Astrocyte (in vitro differentiated cells and primary cell): ENCODE measurements at regions not wholly inside any gene's neighbourhood (a gene's known extent, or its start where the extent isn't known, plus 50 kb on each side); places are given as distances from the start of the nearest gene placed in this dataset.

ENCODE experiments used
- DNase-seq: peaks from one replicate; pipeline ENCODE4 v3.0.0-alpha.2; 2010; ENCODE audit warnings: low read depth
- FAIRE-seq: peaks from 2 replicates; lab custom pipeline; 2011; peaks lifted over from hg19 to GRCh38; lab: Jason Lieb, UNC
- H2AFZ ChIP-seq: 2 replicates; pipeline ENCODE4 v1.6.0; 2012; ENCODE audit warnings: low read depth, low read length, inconsistent platforms
- H3K27ac ChIP-seq: 2 replicates; pipeline ENCODE4 v1.5.1; 2011; ENCODE audit warnings: low read depth, low read length, inconsistent platforms
- H3K27me3 ChIP-seq: 2 replicates; pipeline ENCODE4 v1.6.0; 2011; ENCODE audit warnings: low read length, inconsistent platforms; ENCODE audit not compliant: insufficient read depth
- H3K36me3 ChIP-seq: 2 replicates; pipeline ENCODE4 v1.5.1; 2011; ENCODE audit warnings: low read length, inconsistent platforms; ENCODE audit not compliant: insufficient read depth
- H3K4me1 ChIP-seq: 2 replicates; pipeline ENCODE4 v1.5.1; 2011; ENCODE audit warnings: low read length, inconsistent platforms; ENCODE audit not compliant: insufficient read depth
- H3K4me2 ChIP-seq: 2 replicates; pipeline ENCODE4 v1.6.0; 2012; ENCODE audit warnings: low read length, inconsistent platforms
- H3K4me3 ChIP-seq: 2 replicates; pipeline ENCODE4 v1.5.1; 2011; ENCODE audit warnings: low read depth, mild to moderate bottlenecking, low read length, inconsistent platforms; ENCODE audit not compliant: insufficient read depth
- H3K79me2 ChIP-seq: 2 replicates; pipeline ENCODE4 v1.6.0; 2012; ENCODE audit warnings: mild to moderate bottlenecking, low read length, inconsistent platforms; ENCODE audit not compliant: insufficient read depth
- H3K9ac ChIP-seq: 2 replicates; pipeline ENCODE4 v1.6.0; 2012; ENCODE audit warnings: mild to moderate bottlenecking, low read length, inconsistent platforms
- H3K9me3 ChIP-seq: 2 replicates; pipeline ENCODE4 v1.5.1; 2012; ENCODE audit warnings: low read depth, mild to moderate bottlenecking, low read length, inconsistent platforms; ENCODE audit not compliant: insufficient read depth
- H4K20me1 ChIP-seq: 2 replicates; pipeline ENCODE4 v1.6.0; 2012; ENCODE audit warnings: low read length, inconsistent platforms; ENCODE audit not compliant: insufficient read depth
- H3K27ac Mint-ChIP-seq: one replicate; pipeline ENCODE4 v1.8.0; 2021; ENCODE audit warnings: mild to moderate bottlenecking, mixed read lengths; ENCODE audit not compliant: unreplicated experiment
- H3K27me3 Mint-ChIP-seq: one replicate; pipeline ENCODE4 v1.8.0; 2021; ENCODE audit warnings: low read depth, mixed read lengths; ENCODE audit not compliant: unreplicated experiment
- H3K36me3 Mint-ChIP-seq: one replicate; pipeline ENCODE4 v1.8.0; 2021; ENCODE audit warnings: low read depth, mixed read lengths; ENCODE audit not compliant: unreplicated experiment
- H3K4me1 Mint-ChIP-seq: one replicate; pipeline ENCODE4 v1.8.0; 2021; ENCODE audit warnings: low read depth, mixed read lengths; ENCODE audit not compliant: unreplicated experiment
- H3K4me3 Mint-ChIP-seq: one replicate; pipeline ENCODE4 v1.8.0; 2021; ENCODE audit warnings: mild to moderate bottlenecking, moderate library complexity, mixed read lengths; ENCODE audit not compliant: unreplicated experiment
- H3K9me3 Mint-ChIP-seq: one replicate; pipeline ENCODE4 v1.8.0; 2021; ENCODE audit warnings: mild to moderate bottlenecking, mixed read lengths; ENCODE audit not compliant: unreplicated experiment
- CTCF ChIP-seq: IDR thresholded peaks from 2 replicates; pipeline ENCODE4 v1.5.1; 2011; ENCODE audit warnings: low read depth, mild to moderate bottlenecking, inconsistent platforms, low read length, moderate library complexity; ENCODE audit not compliant: insufficient read depth
- EZH2 ChIP-seq: IDR thresholded peaks from 2 replicates; pipeline ENCODE4 v1.6.1; 2012; ENCODE audit warnings: mild to moderate bottlenecking, low read length, inconsistent platforms; ENCODE audit not compliant: insufficient read depth

- H3K27me3 Mint-ChIP-seq, result no peaks in the 10 kb centered on the region
- DNase-seq (peak; percentile 15), FAIRE-seq (no peak)
- no peak overlapping the region for H3K4me3 Mint-ChIP-seq
- peaks cover 1% of the 10 kb centered on the region for H3K9me3 Mint-ChIP-seq
- no peak overlapping the region for H3K4me2 ChIP-seq
- no peaks in the 10 kb centered on the region for H3K36me3 ChIP-seq
- no peak overlapping the region for H3K9ac ChIP-seq
- H3K4me1 Mint-ChIP-seq, result no peaks in the 10 kb centered on the region
- peaks cover 5% of the 10 kb centered on the region for H3K4me1 ChIP-seq
- H3K27me3 ChIP-seq, result no peaks in the 10 kb centered on the region
- H3K79me2 ChIP-seq, result no peaks in the 10 kb centered on the region
- H3K27ac Mint-ChIP-seq, result no peak overlapping the region
- H3K9me3 ChIP-seq, result no peaks in the 10 kb centered on the region
- H2AFZ ChIP-seq, result no peak overlapping the region
- no peaks in the 10 kb centered on the region for H4K20me1 ChIP-seq
- TF ChIP-seq EZH2 (no peak), CTCF (no peak)
- no peak overlapping the region for H3K4me3 ChIP-seq
- no peaks in the 10 kb centered on the region for H3K36me3 Mint-ChIP-seq
- H3K27ac ChIP-seq, result no peak overlapping the region
These were observed 367.3 kb downstream of the DUSP6 start for GRCh38 chr12:88985011-88985410.

GRCh38 chr12:88982694-88983093 is 369.6 kb downstream of the DUSP6 start:
- no peak overlapping the region for H3K4me3 ChIP-seq
- no peaks in the 10 kb centered on the region for H3K36me3 ChIP-seq
- Mint-ChIP-seq H3K9me3 (peaks cover 1% of the 10 kb centered on the region), H3K4me3 (no peak overlapping the region), H3K27ac (no peak overlapping the region), H3K27me3 (no peaks in the 10 kb centered on the region), H3K36me3 (no peaks in the 10 kb centered on the region), H3K4me1 (no peaks in the 10 kb centered on the region)
- no peak for DNase-seq
- H3K4me2 ChIP-seq, result no peak overlapping the region
- no peak overlapping the region for H3K9ac ChIP-seq
- no peaks in the 10 kb centered on the region for H3K79me2 ChIP-seq
- H2AFZ ChIP-seq, result no peak overlapping the region
- no peaks in the 10 kb centered on the region for H4K20me1 ChIP-seq
- H3K9me3 ChIP-seq, result no peaks in the 10 kb centered on the region
- FAIRE-seq, result no peak
- no peak overlapping the region for H3K27ac ChIP-seq
- H3K4me1 ChIP-seq, result peaks cover 5% of the 10 kb centered on the region
- TF ChIP-seq CTCF, result no peak
- TF ChIP-seq EZH2, result no peak
- no peaks in the 10 kb centered on the region for H3K27me3 ChIP-seq

GRCh38 chr12:88977115-88977514 is 375.2 kb downstream of the DUSP6 start:
- no peak for FAIRE-seq
- no peak overlapping the region for H3K27ac Mint-ChIP-seq
- TF ChIP-seq EZH2, result no peak
- TF ChIP-seq CTCF, result no peak

More at GRCh38 chr12:88977115-88977514, 375.2 kb downstream of the DUSP6 start:
- Mint-ChIP-seq H3K4me3 (no peak overlapping the region), H3K27me3 (no peaks in the 10 kb centered on the region), H3K9me3 (no peaks in the 10 kb centered on the region), H3K4me1 (no peaks in the 10 kb centered on the region), H3K36me3 (no peaks in the 10 kb centered on the region)
- H3K9ac ChIP-seq, result no peak overlapping the region
- H2AFZ ChIP-seq, result no peak overlapping the region
- H3K79me2 ChIP-seq, result no peaks in the 10 kb centered on the region
- no peak overlapping the region for H3K27ac ChIP-seq
- no peak overlapping the region for H3K4me2 ChIP-seq
- no peaks in the 10 kb centered on the region for H3K4me1 ChIP-seq
- no peaks in the 10 kb centered on the region for H3K27me3 ChIP-seq
- no peaks in the 10 kb centered on the region for H3K9me3 ChIP-seq
- DNase-seq, result no peak
- no peaks in the 10 kb centered on the region for H4K20me1 ChIP-seq
- H3K36me3 ChIP-seq, result no peaks in the 10 kb centered on the region
- no peak overlapping the region for H3K4me3 ChIP-seq
